GM18867 (cell line): ENCODE measurements at regions not wholly inside any gene's neighbourhood (a gene's known extent, or its start where the extent isn't known, plus 50 kb on each side); places are given as distances from the start of the nearest gene placed in this dataset.
A peak's percentile ranks its signal among the peaks of the same experiment; 100 is the strongest.
"Not testable (repeated sequence)": the region's sequence is repeated elsewhere in the genome, so short reads cannot be mapped to it uniquely, and the experiment has no call there.

Experiments
- ATAC-seq: cut with Tn5 transposase; IDR thresholded peaks from one replicate; pipeline ENCODE4 v1.9.1; 2021; ENCODE audit warnings: mild to moderate bottlenecking, moderate library complexity; ENCODE audit not compliant: unreplicated experiment

- no peak for ATAC-seq
These were observed 322.5 kb upstream of the CFAP20DC start for GRCh38 chr3:59372346-59372745.

- no peak for ATAC-seq
These were observed 319.3 kb upstream of the CFAP20DC start for GRCh38 chr3:59368900-59369675.

DNA sequence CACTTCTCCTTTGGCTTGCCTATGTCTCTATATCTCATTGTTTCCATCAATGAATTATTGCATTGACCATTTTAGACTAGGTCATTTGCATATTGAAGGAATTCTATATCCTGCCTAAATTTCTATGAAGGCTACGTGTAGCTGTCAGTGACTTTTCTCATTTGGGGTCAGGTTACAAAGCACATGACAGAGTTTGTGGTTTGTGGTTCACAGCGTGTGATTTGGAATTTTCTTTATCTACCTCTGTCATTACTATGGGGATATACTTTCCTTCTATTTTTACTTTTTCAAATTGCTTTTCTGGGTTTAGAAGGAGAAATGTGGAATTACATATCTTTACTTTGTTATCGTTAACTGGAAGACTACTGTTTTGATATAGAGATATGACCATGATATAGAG lies 317.3 kb upstream of the CFAP20DC start:
- no peak for ATAC-seq

- ATAC-seq: no peak
These were observed 316.4 kb upstream of the CFAP20DC start for GRCh38 chr3:59366218-59366617.

DNA sequence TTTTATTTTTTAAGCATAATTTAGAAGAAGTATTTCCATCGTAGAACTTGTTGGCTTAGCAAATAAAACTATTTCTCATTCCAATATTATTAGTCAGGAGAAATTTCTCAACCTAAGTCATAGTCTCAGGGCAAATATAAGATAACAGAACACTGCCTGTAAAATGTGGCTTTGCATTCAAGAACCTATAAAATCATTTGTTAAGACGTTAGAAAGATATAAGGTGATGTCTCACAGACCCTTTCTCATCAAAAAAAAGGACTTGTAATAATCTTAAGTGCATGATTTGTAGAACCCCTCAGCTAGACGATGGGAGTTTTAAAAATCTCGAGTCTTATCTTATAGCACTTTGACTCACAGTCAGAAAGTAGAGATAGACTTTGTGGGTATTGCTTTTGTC lies 314.7 kb upstream of the CFAP20DC start:
- ATAC-seq: no peak

DNA sequence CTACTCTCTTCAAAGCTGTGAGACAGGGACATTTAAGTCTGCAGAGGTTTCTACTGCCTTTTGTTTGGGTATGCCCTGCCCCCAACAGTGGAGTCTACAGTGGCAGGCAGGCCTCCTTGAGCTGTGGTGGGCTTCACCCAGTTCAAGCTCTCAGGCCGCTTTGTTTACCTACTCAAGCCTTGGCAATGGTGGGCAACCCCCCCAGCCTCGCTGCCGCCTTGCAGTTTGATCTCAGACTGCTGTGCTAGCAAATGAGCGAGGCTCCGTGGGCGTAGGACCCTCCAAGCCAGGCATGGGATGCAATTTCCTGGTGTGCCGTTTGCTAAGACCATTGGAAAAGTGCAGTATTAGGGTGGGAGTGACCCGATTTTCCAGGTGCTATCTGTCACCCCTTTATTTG lies 310.5 kb upstream of the CFAP20DC start:
- ATAC-seq: not testable (repeated sequence)

- ATAC-seq: no peak
These were observed 291.6 kb upstream of the CFAP20DC start for GRCh38 chr3:59341459-59341858.

- no peak for ATAC-seq
These were observed 290.0 kb upstream of the CFAP20DC start for GRCh38 chr3:59339818-59340217.

DNA sequence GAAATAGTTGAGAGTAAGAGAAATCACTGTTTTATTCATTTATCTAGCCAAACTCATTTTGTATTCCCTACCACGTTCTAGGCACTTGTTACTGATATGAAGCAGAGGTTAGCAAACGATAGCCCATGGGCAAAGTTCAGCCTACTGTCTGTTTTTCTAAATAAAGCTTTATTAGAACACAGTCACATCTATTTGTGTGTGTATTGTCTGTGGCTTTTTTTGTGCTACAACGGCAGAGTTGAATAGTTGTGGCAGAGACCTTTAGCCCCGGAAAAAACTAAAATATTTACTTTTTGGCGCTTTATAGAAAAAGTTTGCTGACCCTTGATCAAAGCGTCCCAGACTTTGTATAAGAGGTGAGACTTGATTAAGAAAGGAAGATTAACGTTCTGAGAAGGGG lies 289.1 kb upstream of the CFAP20DC start:
- no peak for ATAC-seq

DNA sequence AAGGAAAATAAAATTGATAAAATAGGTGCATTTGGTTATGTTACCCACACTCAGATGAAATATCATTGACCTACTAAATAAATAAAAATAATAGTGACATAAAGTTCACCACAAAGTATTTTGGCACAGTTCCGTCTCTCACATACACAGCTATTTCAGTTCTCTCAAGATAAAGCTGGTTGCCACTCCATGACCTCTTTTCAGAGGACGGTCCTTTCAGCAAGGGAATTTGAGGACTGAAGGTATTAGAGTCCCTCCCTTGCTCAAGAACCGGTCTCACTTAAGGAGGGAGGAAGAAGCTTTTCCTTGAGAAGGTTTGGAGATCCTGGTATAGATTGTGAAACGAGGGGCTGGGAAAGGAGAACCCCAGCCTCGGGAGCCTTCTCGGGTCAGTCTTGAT lies 285.5 kb upstream of the CFAP20DC start:
- no peak for ATAC-seq

DNA sequence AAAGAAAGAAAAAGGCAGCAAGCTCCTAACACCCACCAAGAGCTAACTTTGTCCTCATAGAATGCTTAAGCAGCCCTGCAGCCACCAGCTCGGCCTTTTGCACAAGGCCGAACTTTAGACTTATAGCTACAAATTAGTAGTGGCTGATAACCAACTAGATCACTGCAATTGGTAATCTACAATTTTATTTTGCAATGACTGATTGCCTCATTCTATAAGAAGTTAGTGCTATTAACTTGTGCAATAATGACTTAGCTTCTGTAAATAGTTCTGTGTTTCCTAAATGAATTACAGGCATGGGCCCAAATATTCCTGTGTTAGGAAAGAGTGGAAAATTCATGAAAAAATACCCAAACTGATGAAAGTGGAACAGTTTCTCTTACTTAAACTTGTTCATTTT lies 284.8 kb upstream of the CFAP20DC start:
- no peak for ATAC-seq

- no peak for ATAC-seq
These were observed 277.6 kb upstream of the CFAP20DC start for GRCh38 chr3:59327376-59327808.

DNA sequence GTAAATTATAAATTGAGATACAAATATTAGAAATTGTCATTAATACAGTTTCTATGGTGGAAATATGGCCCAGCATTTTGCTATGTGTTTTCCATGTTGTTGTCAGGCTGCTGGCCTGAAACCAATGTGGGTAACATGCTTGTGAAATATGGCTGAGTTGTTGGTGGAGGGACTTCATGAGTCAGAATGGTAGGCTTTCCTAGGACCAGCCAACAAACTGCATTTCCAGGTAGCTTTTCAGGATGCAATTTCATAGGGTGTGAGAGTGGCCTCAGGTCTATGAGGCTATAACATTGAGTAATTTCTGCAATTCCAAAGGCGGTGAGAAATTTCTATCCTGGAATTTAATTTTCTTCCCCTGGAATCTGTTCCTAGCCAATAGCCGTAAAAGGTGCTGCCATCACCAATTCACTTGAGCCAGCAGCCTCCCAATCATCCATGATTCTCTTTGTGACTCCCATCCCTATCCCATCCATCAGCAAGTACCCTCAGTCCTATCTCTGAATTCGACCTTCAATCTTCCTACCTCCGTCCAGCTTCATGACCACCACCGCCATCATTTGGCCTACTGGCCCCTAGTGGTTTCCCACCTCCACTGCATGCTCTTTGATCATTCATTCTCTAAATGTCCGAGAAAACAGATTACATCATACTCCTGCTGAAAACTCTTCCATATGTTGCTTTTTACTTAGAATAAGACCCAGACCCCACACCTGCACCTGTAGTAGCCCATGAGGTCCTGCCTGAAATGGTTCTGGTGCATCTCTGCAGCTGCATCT lies 276.6 kb upstream of the CFAP20DC start:
- ATAC-seq: no peak

- no peak for ATAC-seq
These were observed 272.2 kb upstream of the CFAP20DC start for GRCh38 chr3:59321881-59322540.

- ATAC-seq: no peak
These were observed 270.3 kb upstream of the CFAP20DC start for GRCh38 chr3:59320080-59320479.

GRCh38 chr3:59319442-59319841 lies 269.6 kb upstream of the CFAP20DC start:
- ATAC-seq: no peak

DNA sequence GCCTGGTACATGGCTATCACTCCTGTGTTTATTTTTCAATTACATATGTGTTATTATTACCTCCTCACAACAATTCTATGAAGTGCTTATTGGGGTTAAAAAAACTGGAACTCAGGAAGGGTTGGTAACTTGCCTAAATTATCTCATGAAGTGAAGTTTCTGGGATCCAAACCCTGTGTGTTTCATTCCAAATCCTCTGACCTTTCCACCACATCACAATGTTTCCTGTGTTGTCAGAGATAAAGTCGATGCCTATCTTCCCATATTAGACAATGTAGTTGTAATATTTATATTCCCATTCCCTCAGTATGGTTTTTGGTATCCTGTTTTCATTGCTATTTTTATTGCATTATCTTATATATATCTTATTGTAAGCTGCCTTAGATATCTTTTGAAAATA lies 269.1 kb upstream of the CFAP20DC start:
- ATAC-seq: no peak

DNA sequence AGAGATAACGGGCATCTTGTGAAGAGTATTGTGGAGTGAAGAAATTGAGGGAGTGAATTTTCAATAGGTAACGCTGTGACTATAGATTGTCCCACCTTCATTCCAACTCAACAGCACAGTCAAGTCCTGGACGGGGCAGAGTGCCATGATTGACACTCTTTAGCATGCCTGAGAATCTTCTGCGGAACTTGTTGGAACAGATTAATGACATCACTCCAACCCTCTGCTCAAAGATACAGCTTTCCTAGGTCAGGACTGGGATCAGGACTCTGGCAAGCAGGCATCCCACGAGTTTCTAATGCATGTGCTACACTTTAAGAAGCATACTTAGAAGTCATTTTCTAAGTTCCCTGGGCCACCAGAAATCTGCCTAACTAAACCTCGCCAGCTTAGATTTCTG lies 267.6 kb upstream of the CFAP20DC start:
- no peak for ATAC-seq

DNA sequence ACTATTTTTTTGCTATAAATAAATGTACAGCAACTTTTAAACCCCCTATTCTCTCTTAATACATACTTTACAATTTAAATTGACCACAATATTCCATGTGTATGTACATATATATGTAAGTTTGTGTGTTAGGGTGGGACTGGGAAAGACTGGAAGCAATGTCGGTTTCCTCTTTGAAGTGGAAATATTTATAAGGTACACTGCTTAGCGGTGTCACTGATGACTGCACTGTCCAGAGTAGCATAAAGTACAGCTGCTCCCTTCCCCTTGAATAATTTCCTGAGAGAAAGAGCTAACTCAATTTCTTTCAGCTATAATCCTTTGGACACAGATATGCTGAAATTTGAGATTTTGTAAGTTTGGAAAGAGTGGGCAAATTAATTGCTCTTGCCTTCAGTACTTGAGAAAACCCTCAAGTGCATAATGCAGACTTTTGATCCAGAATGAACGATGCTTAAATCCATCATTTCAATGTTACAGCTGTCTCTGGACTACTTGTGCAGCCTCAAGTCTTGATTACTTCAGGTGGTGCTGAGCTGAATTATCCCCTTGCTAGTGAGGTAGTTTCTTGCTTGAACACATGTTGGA lies 267.0 kb upstream of the CFAP20DC start:
- ATAC-seq: no peak

DNA sequence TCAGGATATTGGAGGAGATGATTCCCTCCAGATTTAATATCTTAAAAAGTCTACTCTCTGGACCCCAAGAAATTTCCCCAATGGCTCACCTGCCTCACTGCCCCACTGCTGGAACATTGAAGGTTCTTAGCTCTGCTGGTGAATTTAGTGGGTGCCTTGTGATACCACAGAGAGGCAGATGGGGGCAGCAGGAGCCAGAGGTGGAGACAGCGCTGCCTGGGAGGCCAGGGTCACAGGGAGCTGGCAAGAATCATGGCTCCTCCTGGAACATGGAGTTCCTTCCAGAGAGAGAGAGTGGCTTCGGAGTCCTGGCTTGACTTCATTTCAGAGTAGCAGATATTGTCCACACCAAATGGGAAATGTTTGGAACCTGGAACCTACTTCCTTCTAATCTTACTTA lies 263.5 kb upstream of the CFAP20DC start:
- peak; percentile 82 for ATAC-seq

DNA sequence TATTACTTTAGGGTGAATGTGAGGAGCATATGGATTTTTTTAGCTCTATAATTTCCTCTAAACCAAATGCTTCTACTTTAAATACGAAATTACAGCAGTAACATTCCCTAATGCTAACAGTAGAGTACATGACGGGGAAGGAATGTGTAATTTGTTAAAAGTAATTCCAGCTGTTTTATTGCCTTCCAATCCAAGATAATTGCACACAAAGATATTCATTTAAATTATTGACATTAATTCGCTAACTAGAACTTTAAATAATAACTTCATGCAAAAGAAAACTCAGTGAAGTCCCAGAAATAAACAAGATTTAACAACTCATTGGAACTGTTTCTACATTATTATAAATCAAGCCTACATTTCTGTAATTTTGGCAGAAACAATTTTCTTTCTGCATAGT lies 261.4 kb upstream of the CFAP20DC start:
- no peak for ATAC-seq
